ENCODE measurements at regions not wholly inside any gene's neighbourhood (a gene's known extent, or its start where the extent isn't known, plus 50 kb on each side); places are given as distances from the start of the nearest gene placed in this dataset.

DNA sequence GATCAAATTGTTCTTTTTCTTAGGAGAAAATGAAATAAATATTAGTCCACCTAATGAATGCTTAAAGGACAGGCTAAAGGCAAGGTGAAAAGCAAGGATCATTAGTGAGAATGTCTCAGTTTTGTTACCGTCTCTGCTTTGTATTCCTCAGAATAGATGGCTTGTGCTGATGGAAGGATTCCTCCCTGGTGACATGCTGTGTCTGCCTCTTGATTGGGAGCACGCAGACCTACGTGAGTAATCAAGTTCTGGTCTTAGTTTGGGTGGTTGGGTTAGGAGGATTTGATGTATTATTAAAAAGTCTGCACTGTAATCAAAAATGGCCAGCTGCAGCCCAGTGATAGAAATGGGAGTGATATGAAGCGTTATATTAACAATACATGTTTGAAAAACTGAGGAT is 78.8 kb upstream of the RTL1 start:
- TF ChIP-seq GATA3 (IDR thresholded peaks at IDR 0.05; ENCODE audit: low read depth, low read length) (no peak), GATA2 (IDR thresholded peaks at IDR 0.05; ENCODE audit: low read depth, low read length) (no peak)
